ENCODE measurements at regions not wholly inside any gene's neighbourhood (a gene's known extent, or its start where the extent isn't known, plus 50 kb on each side); places are given as distances from the start of the nearest gene placed in this dataset.
"Not testable (repeated sequence)": the region's sequence is repeated elsewhere in the genome, so short reads cannot be mapped to it uniquely, and the experiment has no call there.

- H3K4me1 ChIP-seq (ENCODE audit: insufficient read depth, low read length, severe bottlenecking); H3K79me2 ChIP-seq (ENCODE audit: insufficient read depth, low read length); H3K9me3 ChIP-seq (ENCODE audit: low read length); H3K27ac ChIP-seq (ENCODE audit: low read depth, low read length, poor library complexity, severe bottlenecking); H3K4me2 ChIP-seq (ENCODE audit: low read length); H3K36me3 ChIP-seq (ENCODE audit: insufficient read depth, low read length); H3K27me3 ChIP-seq (ENCODE audit: insufficient read depth, low read length); H3K9ac ChIP-seq (ENCODE audit: low read length); H3K4me3 ChIP-seq (ENCODE audit: low read depth, low read length, poor library complexity, severe bottlenecking); H3K9me2 ChIP-seq (ENCODE audit: low read depth, low read length); H4K20me1 ChIP-seq (ENCODE audit: insufficient read depth, low read length); H3F3A ChIP-seq (ENCODE audit: insufficient read depth, low read length); H2AFZ ChIP-seq (ENCODE audit: low read length): not testable (repeated sequence)
These were observed 102.3 kb downstream of the ZNF267 start for GRCh38 chr16:31975826-31976419.

GRCh38 chr16:31978463-31978862 lies 104.9 kb downstream of the ZNF267 start:
- not testable (repeated sequence) for H3K79me2 ChIP-seq (ENCODE audit: insufficient read depth, low read length); H3K27ac ChIP-seq (ENCODE audit: low read depth, low read length, poor library complexity, severe bottlenecking); H2AFZ ChIP-seq (ENCODE audit: low read length); H3K4me1 ChIP-seq (ENCODE audit: insufficient read depth, low read length, severe bottlenecking); H3K4me2 ChIP-seq (ENCODE audit: low read length); H3F3A ChIP-seq (ENCODE audit: insufficient read depth, low read length); H3K36me3 ChIP-seq (ENCODE audit: insufficient read depth, low read length); H3K9me2 ChIP-seq (ENCODE audit: low read depth, low read length); H3K27me3 ChIP-seq (ENCODE audit: insufficient read depth, low read length); H3K4me3 ChIP-seq (ENCODE audit: low read depth, low read length, poor library complexity, severe bottlenecking); H4K20me1 ChIP-seq (ENCODE audit: insufficient read depth, low read length); H3K9ac ChIP-seq (ENCODE audit: low read length); H3K9me3 ChIP-seq (ENCODE audit: low read length)

GRCh38 chr16:31981739-31982138 lies 108.1 kb downstream of the ZNF267 start:
- H3K4me3 ChIP-seq (ENCODE audit: low read depth, low read length, poor library complexity, severe bottlenecking); H3K9me3 ChIP-seq (ENCODE audit: low read length); H3F3A ChIP-seq (ENCODE audit: insufficient read depth, low read length); H3K79me2 ChIP-seq (ENCODE audit: insufficient read depth, low read length); H3K9ac ChIP-seq (ENCODE audit: low read length); H3K27me3 ChIP-seq (ENCODE audit: insufficient read depth, low read length); H3K4me1 ChIP-seq (ENCODE audit: insufficient read depth, low read length, severe bottlenecking); H2AFZ ChIP-seq (ENCODE audit: low read length); H3K4me2 ChIP-seq (ENCODE audit: low read length); H3K27ac ChIP-seq (ENCODE audit: low read depth, low read length, poor library complexity, severe bottlenecking); H3K36me3 ChIP-seq (ENCODE audit: insufficient read depth, low read length); H3K9me2 ChIP-seq (ENCODE audit: low read depth, low read length); H4K20me1 ChIP-seq (ENCODE audit: insufficient read depth, low read length): not testable (repeated sequence)

GRCh38 chr16:31982986-31983385 lies 109.4 kb downstream of the ZNF267 start:
- H3K27me3 ChIP-seq (ENCODE audit: insufficient read depth, low read length); H3K9ac ChIP-seq (ENCODE audit: low read length); H3K36me3 ChIP-seq (ENCODE audit: insufficient read depth, low read length); H3K9me3 ChIP-seq (ENCODE audit: low read length); H3K4me1 ChIP-seq (ENCODE audit: insufficient read depth, low read length, severe bottlenecking); H2AFZ ChIP-seq (ENCODE audit: low read length); H3K4me2 ChIP-seq (ENCODE audit: low read length); H3K4me3 ChIP-seq (ENCODE audit: low read depth, low read length, poor library complexity, severe bottlenecking); H3F3A ChIP-seq (ENCODE audit: insufficient read depth, low read length); H3K79me2 ChIP-seq (ENCODE audit: insufficient read depth, low read length); H3K9me2 ChIP-seq (ENCODE audit: low read depth, low read length); H4K20me1 ChIP-seq (ENCODE audit: insufficient read depth, low read length); H3K27ac ChIP-seq (ENCODE audit: low read depth, low read length, poor library complexity, severe bottlenecking): not testable (repeated sequence)

GRCh38 chr16:31983666-31984065 lies 110.1 kb downstream of the ZNF267 start:
- H3K27ac ChIP-seq (ENCODE audit: low read depth, low read length, poor library complexity, severe bottlenecking); H3K4me3 ChIP-seq (ENCODE audit: low read depth, low read length, poor library complexity, severe bottlenecking); H3K27me3 ChIP-seq (ENCODE audit: insufficient read depth, low read length); H3F3A ChIP-seq (ENCODE audit: insufficient read depth, low read length); H3K9me2 ChIP-seq (ENCODE audit: low read depth, low read length); H3K4me2 ChIP-seq (ENCODE audit: low read length); H3K9me3 ChIP-seq (ENCODE audit: low read length); H3K36me3 ChIP-seq (ENCODE audit: insufficient read depth, low read length); H3K79me2 ChIP-seq (ENCODE audit: insufficient read depth, low read length); H4K20me1 ChIP-seq (ENCODE audit: insufficient read depth, low read length); H3K4me1 ChIP-seq (ENCODE audit: insufficient read depth, low read length, severe bottlenecking); H2AFZ ChIP-seq (ENCODE audit: low read length); H3K9ac ChIP-seq (ENCODE audit: low read length): not testable (repeated sequence)

- H3K9me2 ChIP-seq (ENCODE audit: low read depth, low read length); H3K27me3 ChIP-seq (ENCODE audit: insufficient read depth, low read length); H3F3A ChIP-seq (ENCODE audit: insufficient read depth, low read length); H2AFZ ChIP-seq (ENCODE audit: low read length); H3K4me1 ChIP-seq (ENCODE audit: insufficient read depth, low read length, severe bottlenecking); H3K79me2 ChIP-seq (ENCODE audit: insufficient read depth, low read length); H3K4me2 ChIP-seq (ENCODE audit: low read length); H3K9ac ChIP-seq (ENCODE audit: low read length); H4K20me1 ChIP-seq (ENCODE audit: insufficient read depth, low read length); H3K36me3 ChIP-seq (ENCODE audit: insufficient read depth, low read length); H3K4me3 ChIP-seq (ENCODE audit: low read depth, low read length, poor library complexity, severe bottlenecking); H3K27ac ChIP-seq (ENCODE audit: low read depth, low read length, poor library complexity, severe bottlenecking); H3K9me3 ChIP-seq (ENCODE audit: low read length): not testable (repeated sequence)
These were observed 113.3 kb downstream of the ZNF267 start for GRCh38 chr16:31986895-31987294.

GRCh38 chr16:31988595-31989581 lies 115.3 kb downstream of the ZNF267 start:
- not testable (repeated sequence) for H3K9ac ChIP-seq (ENCODE audit: low read length); H3K27ac ChIP-seq (ENCODE audit: low read depth, low read length, poor library complexity, severe bottlenecking); H3K4me2 ChIP-seq (ENCODE audit: low read length); H3K4me1 ChIP-seq (ENCODE audit: insufficient read depth, low read length, severe bottlenecking); H3F3A ChIP-seq (ENCODE audit: insufficient read depth, low read length); H3K4me3 ChIP-seq (ENCODE audit: low read depth, low read length, poor library complexity, severe bottlenecking); H3K36me3 ChIP-seq (ENCODE audit: insufficient read depth, low read length); H4K20me1 ChIP-seq (ENCODE audit: insufficient read depth, low read length); H3K79me2 ChIP-seq (ENCODE audit: insufficient read depth, low read length); H3K9me2 ChIP-seq (ENCODE audit: low read depth, low read length); H2AFZ ChIP-seq (ENCODE audit: low read length); H3K27me3 ChIP-seq (ENCODE audit: insufficient read depth, low read length); H3K9me3 ChIP-seq (ENCODE audit: low read length)

Data from OCI-LY1 (cell line).